ENCODE measurements at regions not wholly inside any gene's neighbourhood (a gene's known extent, or its start where the extent isn't known, plus 50 kb on each side); places are given as distances from the start of the nearest gene placed in this dataset.

- no peak for DNase-seq (ENCODE audit: low spot score, unreplicated experiment)
- Mint-ChIP-seq H3K27me3 (peaks cover 3% of the 10 kb centered on the region), H3K9me3 (ENCODE audit: low read depth) (peaks cover 13% of the 10 kb centered on the region), H3K36me3 (ENCODE audit: insufficient read depth) (peaks cover 2% of the 10 kb centered on the region), H3K27ac (no peak overlapping the region), H3K4me1 (ENCODE audit: low read depth) (peaks cover 1% of the 10 kb centered on the region), H3K4me3 (ENCODE audit: low read depth) (no peak overlapping the region)
- no peak for TF ChIP-seq CTCF (IDR thresholded peaks at IDR 0.05; ENCODE audit: unreplicated experiment)
Observed at GRCh38 chr21:32093646-32094462, 185.0 kb downstream of the MIS18A start.

DNA sequence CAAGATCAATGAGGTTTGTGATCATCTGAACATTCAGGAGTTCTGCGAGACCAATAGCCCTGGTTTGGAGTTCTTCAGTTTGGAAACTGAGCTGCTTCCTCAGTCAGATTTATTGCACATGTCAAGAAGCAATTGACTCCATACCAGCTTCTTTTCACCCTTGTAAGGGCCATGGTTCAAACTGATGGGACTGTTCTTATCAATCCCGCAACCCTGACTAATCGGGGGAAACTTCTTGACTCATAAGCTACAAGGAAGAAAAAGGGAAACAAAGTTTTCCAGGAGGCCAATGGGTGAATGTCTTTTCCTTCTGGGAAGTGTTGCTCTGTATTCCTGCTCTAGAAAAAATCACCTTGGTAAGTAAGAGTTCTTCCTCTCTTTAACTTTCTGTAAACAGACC is 187.9 kb downstream of the MIS18A start:
- H3K9me3 Mint-ChIP-seq (ENCODE audit: low read depth) = peaks cover 9% of the 10 kb centered on the region
- H3K36me3 Mint-ChIP-seq (ENCODE audit: insufficient read depth) = peaks cover 1% of the 10 kb centered on the region
- TF ChIP-seq CTCF (IDR thresholded peaks at IDR 0.05; ENCODE audit: unreplicated experiment) = no peak
- peaks cover 3% of the 10 kb centered on the region for H3K27me3 Mint-ChIP-seq
- no peak overlapping the region for H3K4me3 Mint-ChIP-seq (ENCODE audit: low read depth)
- no peak overlapping the region for H3K27ac Mint-ChIP-seq
- no peak for DNase-seq (ENCODE audit: low spot score, unreplicated experiment)
- H3K4me1 Mint-ChIP-seq (ENCODE audit: low read depth) = peaks cover 7% of the 10 kb centered on the region

DNA sequence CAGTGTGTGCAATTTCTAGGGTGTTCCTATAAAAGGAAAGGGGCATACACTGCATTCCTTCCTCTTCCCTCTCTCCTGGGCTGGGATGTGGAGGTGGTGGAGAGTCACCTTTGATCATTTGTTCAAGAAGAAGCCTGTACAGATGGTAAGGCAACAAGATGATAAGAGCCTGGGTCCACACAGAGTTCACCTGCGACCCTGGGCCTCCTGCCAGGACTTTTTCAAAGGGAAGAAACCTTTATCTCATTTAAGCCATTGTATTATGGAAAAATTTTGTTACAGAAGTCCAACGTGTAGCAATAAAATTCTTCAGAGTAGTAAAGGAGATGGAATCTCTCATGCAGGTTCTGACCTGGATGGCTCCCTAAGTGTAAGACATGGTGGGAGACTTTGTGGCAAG is 189.1 kb downstream of the MIS18A start:
- Mint-ChIP-seq H3K4me3 (ENCODE audit: low read depth) (no peak overlapping the region), H3K27ac (no peak overlapping the region), H3K27me3 (peaks cover 3% of the 10 kb centered on the region), H3K4me1 (ENCODE audit: low read depth) (peaks cover 7% of the 10 kb centered on the region), H3K36me3 (ENCODE audit: insufficient read depth) (peaks cover 4% of the 10 kb centered on the region), H3K9me3 (ENCODE audit: low read depth) (peaks cover 14% of the 10 kb centered on the region)
- no peak for DNase-seq (ENCODE audit: low spot score, unreplicated experiment)
- TF ChIP-seq CTCF (IDR thresholded peaks at IDR 0.05; ENCODE audit: unreplicated experiment) = no peak

DNA sequence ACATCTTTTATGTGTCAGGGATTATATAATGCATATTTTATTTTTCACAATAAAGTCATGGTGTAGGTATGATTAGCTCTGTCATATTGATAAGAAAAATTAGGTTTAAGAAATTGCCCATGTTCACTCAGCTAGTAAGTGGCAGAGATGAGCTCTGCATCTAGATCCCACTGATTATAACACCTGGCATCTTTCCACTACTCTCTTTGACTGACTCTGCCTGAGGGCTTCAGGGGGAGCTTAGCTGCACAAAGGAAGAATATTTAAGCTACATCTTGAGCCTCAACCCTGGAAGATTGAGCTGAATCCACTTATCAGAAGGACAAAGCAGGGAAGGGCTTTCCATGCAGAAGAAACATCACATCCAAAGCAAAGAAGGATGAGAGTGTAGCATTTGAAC is 190.4 kb downstream of the MIS18A start:
- H3K4me1 Mint-ChIP-seq (ENCODE audit: low read depth) = peaks cover 7% of the 10 kb centered on the region
- no peak overlapping the region for H3K27ac Mint-ChIP-seq
- H3K36me3 Mint-ChIP-seq (ENCODE audit: insufficient read depth) = peaks cover 4% of the 10 kb centered on the region
- peaks cover 14% of the 10 kb centered on the region for H3K9me3 Mint-ChIP-seq (ENCODE audit: low read depth)
- peaks cover 3% of the 10 kb centered on the region for H3K27me3 Mint-ChIP-seq
- H3K4me3 Mint-ChIP-seq (ENCODE audit: low read depth) = no peak overlapping the region
- no peak for TF ChIP-seq CTCF (IDR thresholded peaks at IDR 0.05; ENCODE audit: unreplicated experiment)
- no peak for DNase-seq (ENCODE audit: low spot score, unreplicated experiment)

- Mint-ChIP-seq H3K9me3 (ENCODE audit: low read depth) (peaks cover 11% of the 10 kb centered on the region), H3K27ac (no peak overlapping the region), H3K4me1 (ENCODE audit: low read depth) (peaks cover 10% of the 10 kb centered on the region), H3K4me3 (ENCODE audit: low read depth) (no peak overlapping the region), H3K27me3 (peaks cover 2% of the 10 kb centered on the region), H3K36me3 (ENCODE audit: insufficient read depth) (peaks cover 4% of the 10 kb centered on the region)
- no peak for TF ChIP-seq CTCF (IDR thresholded peaks at IDR 0.05; ENCODE audit: unreplicated experiment)
- DNase-seq (ENCODE audit: low spot score, unreplicated experiment) = no peak
Observed at GRCh38 chr21:32087447-32087846, 191.4 kb downstream of the MIS18A start.
